SK-N-SH (cell line): ENCODE measurements at regions not wholly inside any gene's neighbourhood (a gene's known extent, or its start where the extent isn't known, plus 50 kb on each side); places are given as distances from the start of the nearest gene placed in this dataset.

Experiments used
- CTCF ChIP-seq: fragments of 200-600 bp; sonication (generic); IDR thresholded peaks from 2 replicates; pipeline ENCODE4 v1.6.1; 2017; ENCODE audit warnings: antibody characterized with exemption, mild to moderate bottlenecking, moderate library complexity
- RCOR1 ChIP-seq: fragments of 150-350 bp; IDR thresholded peaks from 2 replicates; pipeline ENCODE4 v1.6.1; 2017; ENCODE audit warnings: antibody characterized with exemption, low read length
- RFX5 ChIP-seq: IDR thresholded peaks from 2 replicates; pipeline ENCODE4 v1.6.1; 2012; ENCODE audit warnings: mild to moderate bottlenecking, improper control_type of control experiment, low read length
- YY1 ChIP-seq: IDR thresholded peaks from 2 replicates; pipeline ENCODE4 v1.4.0; 2012; ENCODE audit warnings: low read depth, mild to moderate bottlenecking

GRCh38 chr3:109869586-109869985 lies 532.2 kb upstream of the DPPA4 start:
- TF ChIP-seq YY1 (no peak), CTCF (no peak), RCOR1 (no peak), RFX5 (no peak)
